Kidney (tissue), 13 donors: ENCODE measurements at regions not wholly inside any gene's neighbourhood (a gene's known extent, or its start where the extent isn't known, plus 50 kb on each side); places are given as distances from the start of the nearest gene placed in this dataset.

ENCODE experiments used
- DNase-seq, 5 donors: peaks; one replicate each; pipeline ENCODE4 v3.0.0-alpha.2; 2013 to 2020
- FAIRE-seq: peaks from 2 replicates; lab custom pipeline; 2012; peaks lifted over from hg19 to GRCh38; lab: Jason Lieb, UNC
- H3K27ac ChIP-seq, 2 donors: one replicate each; pipeline ENCODE4 v1.7.0; 2013; ENCODE audit warnings: low read depth in 2 of 2, low read length in 2 of 2, inconsistent platforms in 1 of 2
- H3K27me3 ChIP-seq: one replicate; pipeline ENCODE4 v1.7.1; 2013; ENCODE audit warnings: low read length, inconsistent platforms; ENCODE audit not compliant: control insufficient read depth, insufficient read depth
- H3K36me3 ChIP-seq, 3 donors: one replicate each; pipeline versions ENCODE4 v1.7.0 to v1.7.1; 2013; ENCODE audit warnings: low read length in 3 of 3, control low read depth in 1 of 3, inconsistent platforms in 1 of 3; ENCODE audit not compliant: insufficient read depth in 3 of 3, control insufficient read depth in 2 of 3
- H3K4me1 ChIP-seq, 3 donors: one replicate each; pipeline versions ENCODE4 v1.7.0 to v1.7.1; 2013; ENCODE audit warnings: low read length in 3 of 3, inconsistent platforms in 1 of 3, low read depth in 1 of 3; ENCODE audit not compliant: control insufficient read depth in 2 of 3, insufficient read depth in 2 of 3
- H3K4me3 ChIP-seq, 3 donors: one replicate each; pipeline versions ENCODE4 v1.7.0 to v1.8.1; 2013; ENCODE audit warnings: low read length in 3 of 3, control low read depth in 1 of 3, inconsistent platforms in 1 of 3
- H3K9ac ChIP-seq, 3 donors: one replicate each; pipeline versions ENCODE4 v1.7.0 to v1.7.1; 2013; ENCODE audit warnings: low read length in 3 of 3, control low read depth in 1 of 3, inconsistent platforms in 1 of 3
- H3K9me3 ChIP-seq, 3 donors: one replicate each; pipeline versions ENCODE4 v1.7.0 to v1.7.1; 2013; ENCODE audit warnings: low read length in 3 of 3, control low read depth in 1 of 3, inconsistent platforms in 1 of 3; ENCODE audit not compliant: control insufficient read depth in 2 of 3, insufficient read depth in 1 of 3
- intact Hi-C: fragments of 100-400 bp; cut with DNase I; formaldehyde crosslinking; loops from one replicate; pipeline ENCODE4 v1.11.1; 2022
- TF ChIP-seq, protein P1 (sequence below): IDR thresholded peaks from 3 replicates; pipeline ENCODE4 v1.5.1; 2012; ENCODE audit warnings: mild to moderate bottlenecking, moderate library complexity, borderline replicate concordance; ENCODE audit not compliant: insufficient read depth; ENCODE audit errors: extremely low read depth
- donor health status: control.
- donor health status: control.
- donor health status: control.
- donor health status: control.
- donor health status: control.
- donor health status: DM: yes; HTN: yes; CAD: no.
- donor health status: Normal renal cell carcinoma (clear cell type).

DNA sequence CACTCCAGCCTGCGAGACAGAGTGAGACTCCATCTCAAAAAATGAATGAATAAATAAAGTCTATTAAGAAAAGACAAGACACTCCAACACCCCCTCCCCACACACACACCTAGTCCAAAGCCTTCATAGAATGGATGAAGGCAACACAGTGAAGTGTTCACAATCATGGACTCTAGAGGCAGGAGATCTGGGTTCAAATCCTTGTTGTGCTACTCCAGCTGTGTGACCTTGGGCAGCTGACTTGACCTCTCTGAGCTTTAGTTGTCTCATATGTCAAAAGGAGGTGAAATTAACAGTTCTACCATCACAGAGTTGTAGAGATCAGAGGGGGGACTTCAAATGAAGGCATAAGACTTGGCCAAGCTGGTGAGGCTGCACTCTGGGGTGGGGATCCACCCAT, 95.8 kb upstream of the MAP1LC3B2 start:
- Histone ChIP-seq H3K27ac (no peak overlapping the region), H3K9me3 (no peaks in the 10 kb centered on the region), H3K4me1 (peaks cover 0 to 2% (median 0%) of the 10 kb centered on the region in 3 donors), H3K4me3 (no peak overlapping the region), H3K9ac (no peak overlapping the region), H3K36me3 (no peaks in the 10 kb centered on the region), H3K27me3 (no peaks in the 10 kb centered on the region)
- TF ChIP-seq, protein P1, sequence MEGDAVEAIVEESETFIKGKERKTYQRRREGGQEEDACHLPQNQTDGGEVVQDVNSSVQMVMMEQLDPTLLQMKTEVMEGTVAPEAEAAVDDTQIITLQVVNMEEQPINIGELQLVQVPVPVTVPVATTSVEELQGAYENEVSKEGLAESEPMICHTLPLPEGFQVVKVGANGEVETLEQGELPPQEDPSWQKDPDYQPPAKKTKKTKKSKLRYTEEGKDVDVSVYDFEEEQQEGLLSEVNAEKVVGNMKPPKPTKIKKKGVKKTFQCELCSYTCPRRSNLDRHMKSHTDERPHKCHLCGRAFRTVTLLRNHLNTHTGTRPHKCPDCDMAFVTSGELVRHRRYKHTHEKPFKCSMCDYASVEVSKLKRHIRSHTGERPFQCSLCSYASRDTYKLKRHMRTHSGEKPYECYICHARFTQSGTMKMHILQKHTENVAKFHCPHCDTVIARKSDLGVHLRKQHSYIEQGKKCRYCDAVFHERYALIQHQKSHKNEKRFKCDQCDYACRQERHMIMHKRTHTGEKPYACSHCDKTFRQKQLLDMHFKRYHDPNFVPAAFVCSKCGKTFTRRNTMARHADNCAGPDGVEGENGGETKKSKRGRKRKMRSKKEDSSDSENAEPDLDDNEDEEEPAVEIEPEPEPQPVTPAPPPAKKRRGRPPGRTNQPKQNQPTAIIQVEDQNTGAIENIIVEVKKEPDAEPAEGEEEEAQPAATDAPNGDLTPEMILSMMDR, result no peak
- DNase-seq (no peak), FAIRE-seq (no peak)
- intact Hi-C loops, result no loop called here

DNA sequence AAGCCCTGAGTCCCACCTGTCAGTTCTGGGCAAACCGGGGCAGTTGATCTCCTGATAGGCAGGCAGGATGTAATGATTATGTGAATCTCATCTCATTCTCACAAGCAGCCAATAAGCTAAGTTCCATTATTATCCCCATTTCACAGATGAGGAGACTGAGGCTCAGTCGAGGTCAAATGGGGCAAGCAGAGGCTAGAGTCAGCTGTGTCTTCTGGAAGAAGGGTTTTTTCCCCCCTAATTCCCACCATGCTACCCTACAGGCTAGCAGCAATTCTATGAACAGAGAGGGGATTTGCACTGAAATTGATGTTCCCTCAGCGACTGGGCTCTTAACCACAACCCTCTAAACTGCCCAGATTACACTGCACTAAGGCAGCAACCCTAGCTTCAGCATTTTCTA, 93.8 kb upstream of the MAP1LC3B2 start:
- no peak overlapping the region for H3K9ac ChIP-seq
- no peak overlapping the region for H3K27ac ChIP-seq
- intact Hi-C loops, result no loop called here
- DNase-seq (no peak), FAIRE-seq (no peak)
- H3K27me3 ChIP-seq, result no peaks in the 10 kb centered on the region
- H3K4me3 ChIP-seq, result no peak overlapping the region
- TF ChIP-seq, protein P1, result no peak
- H3K36me3 ChIP-seq, result no peaks in the 10 kb centered on the region
- peaks cover 0 to 2% (median 0%) of the 10 kb centered on the region in 3 donors for H3K4me1 ChIP-seq
- H3K9me3 ChIP-seq, result no peaks in the 10 kb centered on the region

DNA sequence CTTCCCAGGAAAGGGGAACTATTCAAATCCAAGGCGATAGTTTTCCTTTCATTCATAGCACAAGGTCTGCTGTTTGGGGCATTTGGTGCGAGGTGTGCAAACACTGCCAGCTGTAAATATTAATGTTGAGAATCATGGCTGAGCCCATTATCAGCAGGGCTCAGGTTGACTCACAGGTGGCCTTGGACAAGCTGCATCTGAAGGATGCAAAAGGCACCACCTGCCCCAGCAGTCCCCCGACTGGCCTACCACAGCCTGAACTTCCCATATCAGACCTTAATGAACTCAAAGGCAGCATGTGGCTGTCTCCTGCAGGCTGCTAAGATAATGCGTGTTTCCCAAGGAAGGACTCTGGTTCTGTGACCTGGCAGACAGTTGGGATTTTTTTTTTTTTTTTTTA, 93.3 kb upstream of the MAP1LC3B2 start:
- H3K27ac ChIP-seq, result no peak overlapping the region
- no peak for FAIRE-seq
- intact Hi-C loops, result no loop called here
- no peak overlapping the region for H3K9ac ChIP-seq
- H3K27me3 ChIP-seq, result no peaks in the 10 kb centered on the region
- TF ChIP-seq, protein P1, result no peak
- H3K4me3 ChIP-seq, result no peak overlapping the region
- no peaks in the 10 kb centered on the region for H3K36me3 ChIP-seq
- H3K9me3 ChIP-seq, result no peaks in the 10 kb centered on the region
- DNase-seq, result no peak
- peaks cover 0 to 2% (median 0%) of the 10 kb centered on the region in 3 donors for H3K4me1 ChIP-seq

DNA sequence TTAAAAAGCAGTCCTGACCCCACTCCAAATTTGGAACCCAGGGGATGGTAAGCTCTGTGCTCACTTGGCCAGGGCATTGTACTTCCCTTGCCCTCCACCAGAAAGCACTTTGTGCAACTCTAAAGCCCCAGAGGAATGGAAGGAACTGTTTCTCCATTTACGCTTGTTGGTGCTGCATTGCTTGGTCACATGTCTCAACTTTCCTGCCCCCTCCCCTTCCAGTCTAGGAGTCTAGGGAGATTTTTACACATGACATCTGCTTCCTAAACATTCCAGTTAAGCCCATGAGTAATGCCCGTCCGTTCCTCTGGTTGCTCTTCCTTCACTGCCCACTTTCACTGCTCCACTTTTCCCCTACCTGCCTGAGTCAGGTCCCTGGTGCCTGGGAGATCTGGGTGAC, 92.6 kb upstream of the MAP1LC3B2 start:
- peak in 2 of 5 donors; percentile 34 to 67 for DNase-seq
- no peaks in the 10 kb centered on the region for H3K27me3 ChIP-seq
- intact Hi-C loops, result no loop called here
- no peak overlapping the region for H3K9ac ChIP-seq
- TF ChIP-seq, protein P1, result no peak
- no peaks in the 10 kb centered on the region for H3K9me3 ChIP-seq
- H3K4me3 ChIP-seq, result no peak overlapping the region
- no peaks in the 10 kb centered on the region for H3K36me3 ChIP-seq
- H3K4me1 ChIP-seq, result peaks cover 0 to 2% (median 0%) of the 10 kb centered on the region in 3 donors
- H3K27ac ChIP-seq, result no peak overlapping the region
- no peak for FAIRE-seq
